ENCODE measurements at regions not wholly inside any gene's neighbourhood (a gene's known extent, or its start where the extent isn't known, plus 50 kb on each side); places are given as distances from the start of the nearest gene placed in this dataset.

DNA sequence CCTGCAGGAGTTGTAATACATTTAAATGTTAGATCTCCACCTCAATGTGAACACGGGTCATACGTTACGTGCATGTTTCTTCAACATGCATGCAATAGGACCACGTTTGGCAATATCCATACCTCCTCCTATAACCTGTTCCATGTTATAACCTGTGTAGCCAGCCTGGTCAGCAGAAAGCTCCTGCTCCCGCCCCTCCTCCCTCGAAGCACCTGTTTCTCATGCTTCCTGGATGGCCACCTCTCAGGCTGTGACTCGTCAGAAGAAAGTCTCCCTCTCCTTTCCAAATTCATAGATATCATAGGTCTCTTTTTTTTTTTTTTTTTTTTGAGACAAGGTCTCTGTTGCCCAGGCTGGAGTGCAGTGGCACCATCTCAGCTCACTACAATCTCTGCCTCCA, 96.5 kb downstream of the HMX1 start:
- TF ChIP-seq, protein P1, sequence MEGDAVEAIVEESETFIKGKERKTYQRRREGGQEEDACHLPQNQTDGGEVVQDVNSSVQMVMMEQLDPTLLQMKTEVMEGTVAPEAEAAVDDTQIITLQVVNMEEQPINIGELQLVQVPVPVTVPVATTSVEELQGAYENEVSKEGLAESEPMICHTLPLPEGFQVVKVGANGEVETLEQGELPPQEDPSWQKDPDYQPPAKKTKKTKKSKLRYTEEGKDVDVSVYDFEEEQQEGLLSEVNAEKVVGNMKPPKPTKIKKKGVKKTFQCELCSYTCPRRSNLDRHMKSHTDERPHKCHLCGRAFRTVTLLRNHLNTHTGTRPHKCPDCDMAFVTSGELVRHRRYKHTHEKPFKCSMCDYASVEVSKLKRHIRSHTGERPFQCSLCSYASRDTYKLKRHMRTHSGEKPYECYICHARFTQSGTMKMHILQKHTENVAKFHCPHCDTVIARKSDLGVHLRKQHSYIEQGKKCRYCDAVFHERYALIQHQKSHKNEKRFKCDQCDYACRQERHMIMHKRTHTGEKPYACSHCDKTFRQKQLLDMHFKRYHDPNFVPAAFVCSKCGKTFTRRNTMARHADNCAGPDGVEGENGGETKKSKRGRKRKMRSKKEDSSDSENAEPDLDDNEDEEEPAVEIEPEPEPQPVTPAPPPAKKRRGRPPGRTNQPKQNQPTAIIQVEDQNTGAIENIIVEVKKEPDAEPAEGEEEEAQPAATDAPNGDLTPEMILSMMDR (IDR thresholded peaks at IDR 0.05), result no peak
- no peak for TF ChIP-seq SIN3A (IDR thresholded peaks at IDR 0.05; ENCODE audit: borderline replicate concordance, insufficient read depth, low read depth, low read length)
